GM19023 (cell line): ENCODE measurements at regions not wholly inside any gene's neighbourhood (a gene's known extent, or its start where the extent isn't known, plus 50 kb on each side); places are given as distances from the start of the nearest gene placed in this dataset.

Source experiments
- ATAC-seq: cut with Tn5 transposase; IDR thresholded peaks from one replicate; pipeline ENCODE4 v1.9.1; 2021; ENCODE audit warnings: mild to moderate bottlenecking, moderate library complexity; ENCODE audit not compliant: unreplicated experiment

DNA sequence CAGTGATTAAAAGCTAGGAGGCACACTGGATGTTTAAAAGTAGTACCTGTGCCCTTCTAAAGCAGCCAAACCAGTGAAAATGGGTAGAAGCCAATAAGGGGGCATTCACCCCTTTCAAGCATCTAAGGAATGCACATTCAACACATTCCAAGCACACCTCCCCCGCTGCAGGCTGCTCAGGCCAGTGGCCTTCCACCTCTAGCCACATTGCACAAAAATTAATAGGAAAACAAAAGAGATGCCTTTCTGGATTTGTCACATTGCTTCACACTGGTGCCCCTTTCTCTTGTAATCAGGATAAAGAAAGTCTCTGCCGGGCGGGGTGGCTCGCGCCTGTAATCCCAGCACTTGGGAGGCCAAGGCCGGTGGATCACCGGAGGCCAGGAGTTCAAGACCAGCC, 834.0 kb downstream of the USP25 start:
- no peak for ATAC-seq

DNA sequence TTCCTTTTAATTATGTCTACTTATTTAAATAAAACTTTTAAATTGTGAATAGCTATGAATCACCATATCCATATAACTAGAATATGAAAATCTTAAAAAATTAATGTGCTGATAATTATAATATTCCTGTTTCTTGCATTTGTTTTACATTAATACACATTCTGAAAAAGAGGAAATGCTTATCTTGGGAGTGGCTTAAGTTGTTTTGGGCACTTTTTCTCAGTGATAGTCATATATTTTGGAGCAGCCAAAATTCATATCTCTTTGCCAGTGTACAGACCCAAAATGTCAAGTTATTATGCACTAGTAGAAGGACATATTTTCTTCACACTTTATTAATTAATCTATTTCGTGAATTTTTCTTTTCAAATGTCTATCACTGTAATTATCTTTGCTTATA, 838.5 kb downstream of the USP25 start:
- ATAC-seq: no peak

DNA sequence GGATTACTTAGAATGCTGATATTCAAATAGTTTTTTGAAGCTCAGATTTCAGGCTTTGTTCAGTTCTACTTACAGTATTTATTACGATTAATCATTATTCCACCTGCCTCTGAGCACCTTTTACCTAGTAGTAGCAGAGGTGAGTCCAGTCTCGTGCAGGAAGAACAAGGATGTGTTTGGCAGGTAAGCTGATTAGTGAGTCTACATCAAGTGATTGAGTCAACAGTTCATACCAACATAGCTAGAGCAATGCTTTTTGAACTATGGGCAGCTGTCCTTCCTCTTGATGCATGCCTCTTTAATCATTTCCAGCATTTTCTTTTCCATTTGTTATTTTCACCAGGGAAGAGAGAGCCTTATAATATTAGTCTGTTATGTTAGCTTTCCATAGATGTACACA, 838.9 kb downstream of the USP25 start:
- no peak for ATAC-seq

DNA sequence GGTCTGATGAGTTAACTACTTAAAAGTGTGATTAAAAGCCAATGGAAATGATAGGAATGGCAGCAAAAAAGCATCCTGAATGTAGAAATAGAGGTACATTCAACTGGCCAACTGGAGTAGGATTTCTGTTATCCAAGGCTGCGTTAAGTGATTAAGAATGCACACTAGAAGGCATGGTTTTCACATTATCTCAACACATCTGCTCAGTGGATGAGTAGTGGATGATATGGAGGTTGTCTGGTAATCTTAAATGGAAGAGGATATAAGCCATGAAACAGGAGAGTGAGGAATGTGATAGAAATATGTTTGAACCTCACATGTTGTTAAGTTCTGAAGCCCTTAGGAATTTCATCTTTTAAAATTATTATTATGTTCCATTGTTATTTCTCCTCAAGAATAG, 839.9 kb downstream of the USP25 start:
- ATAC-seq: no peak

DNA sequence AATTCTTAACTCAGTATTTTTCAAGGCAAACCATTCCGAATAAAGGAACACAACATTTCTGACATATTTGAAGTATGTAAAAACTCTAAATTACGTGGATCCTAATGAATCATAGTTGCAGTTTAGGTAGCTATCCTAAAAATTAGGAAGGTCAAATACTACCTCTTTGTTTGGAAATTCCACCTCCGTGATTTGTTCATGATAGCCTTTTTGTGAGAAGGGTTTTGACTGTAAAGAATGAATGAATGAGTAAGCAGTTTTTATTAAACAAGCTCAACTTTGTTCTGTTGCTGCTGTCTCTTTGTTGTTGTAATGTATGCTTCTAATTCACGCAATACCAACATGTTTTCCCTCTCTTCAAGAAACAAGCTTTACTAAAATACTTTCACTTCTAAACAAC, 840.4 kb downstream of the USP25 start:
- no peak for ATAC-seq

DNA sequence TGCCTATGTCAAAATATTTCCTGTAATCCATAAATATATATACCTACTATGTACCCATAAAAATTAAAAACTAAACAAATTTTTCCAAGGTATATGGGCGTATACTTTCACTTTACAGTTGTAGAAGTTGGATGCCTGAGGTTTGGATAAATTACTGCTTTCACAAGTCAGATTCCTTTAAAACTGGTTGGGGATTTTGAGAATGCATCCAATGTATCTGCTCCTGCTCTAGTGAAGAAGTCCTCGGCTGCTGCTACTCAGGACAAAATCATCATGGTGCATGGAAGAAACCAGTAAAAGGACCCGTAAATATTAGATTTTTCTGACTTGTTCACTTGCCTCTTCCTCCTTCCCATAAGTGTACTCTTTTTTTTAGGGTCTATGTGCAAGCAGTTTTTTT, 841.1 kb downstream of the USP25 start:
- ATAC-seq: no peak

DNA sequence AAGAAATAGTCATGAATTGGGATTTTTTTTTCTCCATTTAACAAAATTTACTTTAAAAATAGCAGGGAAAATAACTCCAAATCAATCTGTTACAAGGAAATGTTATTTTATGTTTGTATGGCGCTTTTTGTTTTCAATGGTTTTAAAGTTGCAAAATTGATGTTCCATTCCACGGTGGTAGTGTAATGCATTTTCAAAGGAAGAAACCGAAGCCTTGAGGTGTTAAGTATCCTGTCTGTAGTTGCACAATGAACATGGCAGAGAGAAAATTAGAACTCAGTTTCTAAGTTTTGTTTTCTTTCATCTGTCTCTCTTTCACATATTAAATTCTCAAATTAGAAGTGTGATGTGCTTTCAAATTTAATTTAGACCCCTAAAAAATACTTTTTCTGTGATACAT, 841.8 kb downstream of the USP25 start:
- no peak for ATAC-seq

DNA sequence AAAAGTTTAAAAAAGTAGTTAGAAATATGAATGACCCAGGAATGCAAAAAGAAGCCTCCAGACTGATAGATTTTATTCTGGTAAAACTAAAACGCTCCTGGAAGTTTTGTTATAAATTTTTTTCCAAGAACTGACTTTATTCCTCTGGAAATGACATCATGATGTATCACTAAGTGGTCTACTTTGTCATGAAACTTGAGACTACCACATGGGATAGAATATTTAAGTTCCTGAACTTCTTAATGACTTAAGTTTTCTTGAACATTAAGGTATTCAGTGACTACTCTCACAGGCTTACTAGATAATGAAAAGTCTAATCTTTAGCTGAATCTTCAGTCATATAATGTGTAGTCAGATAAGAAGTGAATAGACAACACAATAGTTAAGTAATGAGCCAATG, 842.2 kb downstream of the USP25 start:
- no peak for ATAC-seq

DNA sequence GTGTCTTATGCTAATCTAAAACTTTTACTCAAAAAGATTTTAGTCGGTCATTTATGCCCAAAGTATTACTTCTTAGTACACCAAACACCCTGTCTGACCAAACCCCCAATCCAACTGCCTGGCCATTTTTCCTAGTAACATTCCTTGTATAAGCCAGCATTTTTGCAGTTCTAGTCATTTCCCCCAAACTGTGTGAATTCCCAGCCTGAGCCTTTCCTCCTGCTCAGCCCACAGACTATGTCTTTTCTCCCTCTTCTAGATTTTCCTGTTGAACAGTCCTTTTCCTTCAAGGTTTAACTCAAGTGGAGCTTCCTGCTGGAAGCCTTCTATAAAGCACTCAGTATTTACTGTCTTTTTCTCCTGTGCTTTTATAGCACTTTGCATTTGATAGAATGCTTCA, 843.8 kb downstream of the USP25 start:
- ATAC-seq: no peak

DNA sequence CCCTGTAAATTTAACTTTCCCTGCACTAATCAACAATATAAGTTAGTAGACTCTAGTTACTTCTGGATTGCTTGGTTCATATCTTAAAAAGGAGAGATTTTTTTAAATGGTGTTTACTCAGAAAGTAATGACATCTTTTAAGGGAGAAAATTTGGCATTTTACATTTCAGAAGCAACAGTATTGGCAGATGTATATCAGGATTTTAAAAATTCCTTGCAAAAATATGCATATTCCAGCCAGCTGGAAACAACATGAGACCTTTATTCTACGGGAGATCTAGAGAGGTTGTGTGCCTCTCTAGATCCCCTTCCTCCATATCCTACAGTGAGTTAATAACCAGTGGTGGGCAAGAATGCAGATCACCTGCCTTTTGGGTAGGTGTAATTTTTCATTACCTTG, 848.2 kb downstream of the USP25 start:
- no peak for ATAC-seq

DNA sequence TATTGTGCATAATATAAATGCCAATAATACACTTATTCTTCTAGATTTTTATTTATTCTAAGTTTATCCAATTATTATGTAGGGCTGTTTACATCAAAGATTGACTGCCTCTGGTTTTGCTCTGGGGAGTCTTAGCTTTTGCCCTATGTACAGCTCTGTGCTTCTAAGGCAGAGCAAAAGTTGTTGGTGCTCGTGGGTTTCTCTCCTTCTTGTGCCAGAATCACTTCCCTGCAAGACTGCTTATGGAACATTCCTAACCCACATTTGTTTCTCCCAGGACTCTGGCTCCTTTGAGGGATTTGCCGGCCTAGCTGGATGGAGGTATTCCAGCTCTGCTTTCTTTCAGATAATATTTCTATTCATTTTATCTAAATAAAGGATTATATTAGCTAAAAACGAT, 849.1 kb downstream of the USP25 start:
- no peak for ATAC-seq

DNA sequence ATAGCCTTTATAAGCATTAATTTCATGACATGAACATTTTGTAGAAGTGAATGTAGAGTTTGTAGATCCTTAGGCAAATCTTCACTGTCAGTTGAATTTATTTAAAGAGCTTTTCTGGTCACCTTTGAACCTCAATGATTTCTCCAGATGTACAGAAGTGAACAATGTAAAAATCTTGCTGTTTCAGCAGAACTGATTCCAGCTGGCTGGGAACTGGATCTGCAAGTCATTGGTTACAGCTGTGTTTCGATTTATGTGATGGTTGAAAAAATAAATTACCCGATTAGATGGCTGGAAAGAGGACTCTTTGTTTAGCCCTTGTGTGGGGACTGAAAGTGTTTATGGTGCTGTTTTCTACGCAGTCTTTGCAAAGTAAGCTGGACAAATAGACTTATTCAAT, 849.8 kb downstream of the USP25 start:
- no peak for ATAC-seq

DNA sequence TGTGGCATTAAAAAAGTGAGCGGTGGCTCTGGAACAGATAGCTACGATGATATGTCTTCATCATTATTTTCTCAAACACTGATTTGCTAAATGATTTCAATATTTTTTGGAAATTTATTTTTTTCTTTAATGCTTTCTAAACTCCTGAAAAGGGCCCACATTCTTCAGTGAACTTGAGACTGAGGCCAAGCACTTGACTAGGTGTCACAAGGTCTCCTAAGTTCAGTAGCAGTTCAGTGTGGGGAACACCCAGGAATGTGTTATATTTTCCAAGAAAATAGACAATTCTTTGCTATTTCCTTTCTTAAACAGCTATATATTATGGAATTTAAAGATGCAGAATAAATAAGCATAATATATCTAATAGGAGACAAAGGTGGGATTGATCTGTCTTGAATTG, 850.9 kb downstream of the USP25 start:
- ATAC-seq: no peak

DNA sequence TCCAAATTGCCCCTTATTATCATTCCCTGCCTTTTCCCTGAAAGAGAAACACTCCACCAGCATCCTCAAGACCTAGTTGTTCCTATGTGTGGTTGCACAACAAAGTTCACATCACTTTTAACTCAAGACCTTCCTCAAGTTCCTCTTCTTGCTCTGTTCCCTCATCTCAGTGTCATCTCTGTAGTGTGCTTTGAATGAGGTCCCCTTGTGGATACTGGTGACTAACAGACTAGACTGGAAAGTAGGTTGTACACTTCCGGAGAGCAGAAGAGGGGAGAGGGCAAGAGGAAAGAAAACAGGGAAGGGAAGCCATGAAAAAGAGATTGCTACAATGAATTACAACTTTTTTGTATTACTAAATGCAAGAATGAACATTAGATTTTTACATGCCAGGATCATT, 853.8 kb downstream of the USP25 start:
- no peak for ATAC-seq

DNA sequence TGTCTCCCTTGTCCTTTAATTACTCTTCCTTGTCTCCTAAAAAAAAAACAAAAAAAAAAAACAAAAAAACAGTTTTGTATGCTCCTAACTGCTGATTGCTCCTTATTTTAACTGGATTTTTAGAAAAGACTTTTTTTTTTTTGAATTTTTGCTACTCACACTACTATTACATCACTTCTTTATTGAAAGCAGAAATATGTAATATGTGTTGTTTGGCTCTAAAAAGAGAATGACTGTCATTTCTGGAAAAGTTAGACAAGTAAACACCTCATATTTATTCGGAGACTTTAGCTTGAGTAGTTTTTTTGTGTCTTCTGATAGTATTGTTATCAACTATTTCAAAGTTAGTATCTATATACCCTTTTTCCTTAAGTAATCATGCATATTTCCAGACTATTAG, 855.0 kb downstream of the USP25 start:
- no peak for ATAC-seq

DNA sequence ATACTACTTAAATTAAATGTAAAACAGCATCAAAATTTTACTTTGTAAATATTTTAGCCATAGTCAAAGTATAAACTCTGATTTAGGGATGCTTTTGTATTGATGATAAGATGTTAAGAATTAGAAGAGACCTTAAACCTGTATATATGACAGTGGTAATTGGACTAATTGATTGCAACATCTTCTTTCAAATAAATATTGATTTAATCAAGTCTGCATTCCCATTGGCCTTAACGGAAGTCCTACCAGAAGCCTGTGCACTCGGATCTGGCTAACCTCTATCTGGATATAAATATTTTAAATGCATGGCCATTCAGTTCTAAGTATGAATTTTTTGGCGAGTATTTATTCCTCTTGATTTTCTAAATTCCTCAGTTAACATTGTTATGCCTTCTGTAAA, 856.1 kb downstream of the USP25 start:
- ATAC-seq: no peak

DNA sequence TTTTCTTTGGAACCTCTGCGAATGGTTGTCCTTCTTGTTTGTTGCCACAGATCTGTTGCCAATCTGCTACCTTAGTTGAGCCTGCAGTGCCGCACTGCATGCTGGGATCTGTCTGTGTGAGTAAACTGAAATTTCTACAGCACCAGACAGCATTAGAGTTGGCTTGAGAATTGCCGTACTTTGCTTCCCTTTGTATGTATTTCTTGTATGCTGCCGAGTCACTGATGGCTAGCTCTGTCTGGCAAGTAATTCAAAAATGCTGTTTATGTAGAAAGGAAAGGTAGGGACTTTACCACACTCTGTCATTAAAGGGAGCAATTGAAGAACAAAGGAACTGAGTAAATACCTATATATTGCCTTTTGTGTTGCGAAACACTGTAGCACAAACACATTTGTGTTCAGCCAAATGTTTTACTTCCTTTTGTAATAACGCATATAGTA, 857.4 kb downstream of the USP25 start:
- ATAC-seq: no peak

DNA sequence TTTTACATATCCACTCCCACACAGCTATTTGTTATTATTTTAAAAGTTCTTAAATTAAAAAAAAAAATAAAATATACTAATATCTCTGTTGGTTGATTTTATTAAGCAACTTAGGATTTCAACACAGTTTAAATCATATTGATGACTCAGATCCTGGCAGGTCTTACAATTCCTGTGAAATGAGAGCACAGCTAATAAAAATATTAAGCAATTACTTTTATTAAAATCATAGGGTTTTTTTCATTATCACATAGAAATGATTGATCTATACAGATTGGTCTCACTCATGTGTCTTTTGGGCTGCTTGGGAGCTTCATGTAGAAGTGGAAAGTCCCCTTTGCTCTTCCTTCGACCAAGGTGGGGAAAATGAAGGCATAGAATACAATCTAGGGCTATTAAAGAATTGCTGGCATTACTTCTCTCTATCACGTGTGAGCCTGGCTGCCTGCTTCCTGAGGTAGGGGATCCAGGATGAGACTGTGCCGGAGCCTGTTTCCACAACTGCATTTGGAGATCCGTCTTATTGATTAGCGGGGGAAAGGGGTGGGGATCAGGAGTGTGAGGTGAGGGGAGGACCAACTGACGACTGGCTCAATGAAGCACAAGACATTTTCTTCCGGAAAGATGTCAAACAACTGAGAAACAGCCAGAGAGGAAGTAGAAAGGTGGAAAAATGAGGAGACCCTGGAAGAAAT, 858.0 kb downstream of the USP25 start:
- no peak for ATAC-seq

DNA sequence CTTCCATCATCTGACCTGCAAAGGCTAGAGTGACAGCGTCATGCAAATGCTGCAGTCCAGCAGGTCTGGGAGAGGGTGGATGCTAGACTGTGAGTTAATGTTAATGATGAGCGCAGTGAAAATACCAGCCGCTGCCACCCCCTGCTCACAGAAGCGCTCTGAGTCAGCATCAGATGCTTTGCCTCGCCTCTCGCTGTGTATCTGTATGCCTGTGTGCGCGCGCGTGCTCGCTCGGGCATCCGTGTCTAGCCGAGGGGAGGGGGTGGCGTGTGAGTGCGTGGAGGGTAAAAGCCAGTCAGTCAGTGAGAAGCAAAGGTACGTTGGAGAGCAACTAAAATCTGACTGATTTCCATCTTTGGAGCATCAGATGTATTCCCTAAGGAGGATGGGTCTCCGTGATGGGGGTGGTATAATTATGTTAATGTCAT, 858.7 kb downstream of the USP25 start:
- no peak for ATAC-seq

DNA sequence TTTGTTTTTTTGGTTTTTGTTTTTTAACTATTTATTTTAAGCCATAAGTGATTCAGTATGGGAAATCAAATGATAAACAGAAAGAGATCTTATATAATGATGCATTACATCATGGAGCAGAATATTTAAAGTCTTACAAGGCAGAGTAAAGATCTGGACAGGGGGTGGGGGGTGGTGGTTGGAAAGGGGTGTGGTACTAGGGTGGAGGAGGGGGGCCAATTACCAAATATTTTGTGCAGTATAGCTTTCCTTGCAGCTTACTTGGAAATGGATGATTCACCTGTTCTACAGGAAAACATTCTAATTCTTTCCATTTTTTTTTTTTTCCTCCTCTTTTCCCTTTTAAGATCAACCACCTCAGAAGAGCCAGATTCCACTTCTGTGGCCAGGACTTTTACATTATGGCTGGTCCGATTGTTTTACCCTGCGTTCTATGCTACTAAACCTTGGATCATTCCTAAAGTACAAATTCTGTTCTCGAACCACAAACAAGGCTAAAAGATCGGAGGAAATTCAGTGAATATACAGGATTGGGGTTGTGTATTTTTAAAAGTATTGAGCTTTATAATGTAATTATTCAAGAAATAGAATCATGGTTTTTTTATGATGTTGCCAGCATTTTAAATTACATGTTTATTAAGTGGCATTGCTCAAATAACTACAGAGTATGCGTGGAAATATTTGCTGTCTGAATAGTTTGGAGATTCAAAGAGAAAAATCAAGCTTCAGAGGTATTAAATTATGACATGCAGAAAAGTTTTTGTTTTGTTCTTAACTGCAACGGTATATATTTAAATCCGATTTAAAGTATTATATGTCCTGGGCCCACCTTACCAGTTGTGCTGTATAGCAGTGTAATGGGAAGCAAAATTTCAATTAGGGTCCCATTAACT, 859.5 kb downstream of the USP25 start:
- ATAC-seq: no peak

DNA sequence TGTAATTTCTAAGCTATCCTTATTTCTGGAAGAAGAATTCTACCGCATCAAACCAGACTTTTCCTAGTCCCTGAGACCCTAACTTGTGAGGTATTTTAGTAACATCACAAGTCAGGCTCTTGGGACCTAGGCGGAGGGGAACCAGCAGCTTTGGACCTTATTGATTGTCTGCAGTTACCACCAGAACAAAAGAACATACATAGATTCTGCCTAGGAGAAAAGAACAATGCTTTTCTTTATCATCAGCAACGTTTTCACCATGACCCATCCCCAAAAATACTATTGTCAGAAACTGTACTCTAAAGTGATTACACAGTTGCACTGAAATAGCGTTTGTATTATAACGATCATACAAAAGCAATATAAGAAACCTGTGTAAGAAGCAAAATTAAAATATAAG, 860.4 kb downstream of the USP25 start:
- ATAC-seq: no peak

DNA sequence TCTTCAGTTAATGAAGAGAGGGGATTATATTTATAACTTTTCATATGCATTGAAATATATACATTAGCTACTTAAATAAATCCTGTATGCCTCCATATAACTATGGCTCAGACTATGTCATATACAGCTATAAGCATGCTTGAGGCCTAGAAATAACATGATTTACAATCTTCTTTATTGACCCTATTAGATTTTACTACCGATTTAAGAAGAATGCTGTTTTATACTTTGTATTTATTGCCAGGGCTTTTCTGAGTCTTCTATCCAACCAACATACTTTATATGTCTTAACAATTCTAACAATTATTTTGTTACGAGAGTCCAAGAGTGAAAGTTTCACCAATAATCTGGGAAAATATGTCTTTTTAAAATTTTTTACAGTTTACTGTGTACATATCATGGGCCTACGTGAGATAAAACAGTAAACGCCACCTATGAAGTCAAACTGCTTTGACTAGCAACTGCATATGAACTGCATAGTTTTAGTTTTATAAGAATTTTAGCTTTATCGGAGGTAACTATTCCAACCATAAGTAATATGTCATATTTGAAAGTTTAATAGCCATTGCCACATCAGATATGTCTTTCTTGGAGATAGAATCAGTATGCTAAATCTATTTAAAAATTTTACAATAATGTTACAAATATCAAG, 861.0 kb downstream of the USP25 start:
- no peak for ATAC-seq
